Liver (tissue), 8 donors: ENCODE measurements at regions not wholly inside any gene's neighbourhood (a gene's known extent, or its start where the extent isn't known, plus 50 kb on each side); places are given as distances from the start of the nearest gene placed in this dataset.

Experiments used
- DNase-seq: peaks from one replicate; pipeline ENCODE4 v3.0.0-alpha.2; 2017; ENCODE audit warnings: low spot score
- H3K27ac ChIP-seq, 2 donors: one replicate each; pipeline ENCODE4 v1.7.0; 2013; ENCODE audit warnings: inconsistent platforms in 2 of 2, low read length in 2 of 2, control low read depth in 1 of 2, low read depth in 1 of 2, mild to moderate bottlenecking in 1 of 2
- H3K27me3 ChIP-seq, 4 donors: one replicate each; pipeline versions ENCODE4 v1.6.1 to v1.7.0; 2013; ENCODE audit warnings: low read length in 3 of 4, inconsistent platforms in 1 of 4, mild to moderate bottlenecking in 1 of 4, moderate library complexity in 1 of 4; ENCODE audit not compliant: control insufficient read depth in 4 of 4, insufficient read depth in 4 of 4
- H3K36me3 ChIP-seq, 4 donors: one replicate each; pipeline versions ENCODE4 v1.6.1 to v1.7.0; 2013; ENCODE audit warnings: low read length in 3 of 4, mild to moderate bottlenecking in 3 of 4, low read depth in 1 of 4, moderate library complexity in 1 of 4; ENCODE audit not compliant: control insufficient read depth in 4 of 4, insufficient read depth in 3 of 4
- H3K4me1 ChIP-seq, 4 donors: one replicate each; pipeline versions ENCODE4 v1.6.1 to v1.7.0; 2013; ENCODE audit warnings: low read length in 3 of 4, mild to moderate bottlenecking in 3 of 4, moderate library complexity in 1 of 4; ENCODE audit not compliant: control insufficient read depth in 4 of 4, insufficient read depth in 4 of 4
- H3K4me3 ChIP-seq, 3 donors: one replicate each; pipeline versions ENCODE4 v1.6.1 to v1.7.0; 2013; ENCODE audit warnings: low read length in 3 of 3, control low read depth in 1 of 3, low read depth in 1 of 3, mild to moderate bottlenecking in 1 of 3
- H3K9ac ChIP-seq, 2 donors: one replicate each; pipeline ENCODE4 v1.7.0; 2013; ENCODE audit warnings: low read length in 2 of 2, mild to moderate bottlenecking in 2 of 2, moderate library complexity in 2 of 2, control low read depth in 1 of 2, low read depth in 1 of 2
- H3K9me3 ChIP-seq, 4 donors: one replicate each; pipeline versions ENCODE4 v1.6.1 to v1.7.0; 2013; ENCODE audit warnings: low read length in 3 of 4; ENCODE audit not compliant: control insufficient read depth in 4 of 4
- EGR1 ChIP-seq, 2 donors: IDR thresholded peaks; 2 replicates each; pipeline ENCODE4 v1.6.1; 2016 to 2018; ENCODE audit warnings: antibody characterized with exemption in 2 of 2, low read depth in 2 of 2
- FOXA1 ChIP-seq: IDR thresholded peaks from 2 replicates; pipeline ENCODE4 v1.6.1; 2016; ENCODE audit warnings: antibody characterized with exemption
- FOXA2 ChIP-seq: IDR thresholded peaks from 2 replicates; pipeline ENCODE4 v1.6.1; 2016; ENCODE audit warnings: antibody characterized with exemption
- GABPA ChIP-seq, 2 donors: IDR thresholded peaks in 1 of 2; conservative IDR thresholded peaks in 1 of 2; 2 replicates each; pipeline ENCODE4 v1.6.1; 2016; ENCODE audit warnings: antibody characterized with exemption in 2 of 2, mild to moderate bottlenecking in 1 of 2, moderate library complexity in 1 of 2
- HNF4A ChIP-seq, 2 donors: conservative IDR thresholded peaks; 2 replicates each; pipeline ENCODE4 v1.6.1; 2016; ENCODE audit warnings: antibody characterized with exemption in 2 of 2, mild to moderate bottlenecking in 2 of 2
- HNF4G ChIP-seq: IDR thresholded peaks from 2 replicates; pipeline ENCODE4 v1.6.1; 2016; ENCODE audit warnings: antibody characterized with exemption
- NR2F2 ChIP-seq: IDR thresholded peaks from 2 replicates; pipeline ENCODE4 v1.6.1; 2016; ENCODE audit warnings: antibody characterized with exemption
- RAD21 ChIP-seq, 2 donors: IDR thresholded peaks; 2 replicates each; pipeline ENCODE4 v1.6.1; 2016; ENCODE audit warnings: antibody characterized with exemption in 2 of 2, mild to moderate bottlenecking in 2 of 2
- RXRA ChIP-seq, 2 donors: IDR thresholded peaks; 2 replicates each; pipeline ENCODE4 v1.6.1; 2017 to 2018; ENCODE audit warnings: antibody characterized with exemption in 2 of 2, mild to moderate bottlenecking in 1 of 2
- SP1 ChIP-seq: IDR thresholded peaks from 2 replicates; pipeline ENCODE4 v1.6.1; 2018; ENCODE audit warnings: antibody characterized with exemption, mild to moderate bottlenecking
- TAF1 ChIP-seq: conservative IDR thresholded peaks from 2 replicates; pipeline ENCODE4 v1.6.1; 2016; ENCODE audit warnings: antibody characterized with exemption, mild to moderate bottlenecking
- YY1 ChIP-seq: IDR thresholded peaks from 2 replicates; pipeline ENCODE4 v1.6.1; 2016; ENCODE audit warnings: antibody characterized with exemption, mild to moderate bottlenecking
- WGBS: extraction: QIAGEN DNeasy Blood & Tissue Kit; methylation state at CpG from one replicate; pipeline ENCODE4 v1.1.7; 2013; 5-methylcytosine and 5-hydroxymethylcytosine counted together
- TF ChIP-seq, protein P1 (sequence below): IDR thresholded peaks from 2 replicates; pipeline ENCODE4 v1.6.1; 2016; ENCODE audit warnings: antibody characterized with exemption
- TF ChIP-seq, protein P2 (sequence below): IDR thresholded peaks from 2 replicates; pipeline ENCODE4 v1.6.1; 2016; ENCODE audit warnings: antibody characterized with exemption
- TF ChIP-seq, protein P3 (sequence below): fragments of 150-350 bp; IDR thresholded peaks from 2 replicates; pipeline ENCODE4 v1.5.1; 2017; ENCODE audit warnings: improper control_type of control experiment, low read depth, low read length; ENCODE audit not compliant: missing input control
- TF ChIP-seq, protein P4 (sequence below): IDR thresholded peaks from 2 replicates; pipeline ENCODE4 v1.6.1; 2016; ENCODE audit warnings: antibody characterized with exemption
- TF ChIP-seq, protein P5 (sequence below): IDR thresholded peaks from 2 replicates; pipeline ENCODE4 v1.6.1; 2016; ENCODE audit warnings: antibody characterized with exemption, mild to moderate bottlenecking
- donor health status: healthy.
- donor health status: healthy.
- donor health status: healthy.
- donor health status: healthy.
- donor health status: healthy.

DNA sequence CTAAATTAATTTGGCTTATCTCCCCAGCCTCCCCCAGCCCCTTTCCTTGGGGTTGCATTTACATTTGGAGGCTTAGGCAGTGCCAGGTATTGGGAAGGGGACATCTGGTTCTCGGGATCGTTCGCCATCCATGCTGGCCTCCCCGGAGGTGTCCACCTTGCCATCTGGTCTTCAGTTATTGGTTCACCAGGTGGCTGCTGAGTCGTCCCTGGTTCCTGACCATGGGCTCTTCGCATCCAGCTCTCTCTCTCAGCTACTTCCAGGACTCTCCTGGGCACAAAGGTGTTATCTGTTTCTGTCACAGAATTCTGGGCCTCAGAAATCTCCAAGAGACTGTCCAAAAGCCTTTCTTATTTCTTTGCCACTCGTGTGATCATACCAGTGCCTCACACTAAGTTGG, 75.4 kb upstream of the SCOC start:
- TF ChIP-seq, protein P1, sequence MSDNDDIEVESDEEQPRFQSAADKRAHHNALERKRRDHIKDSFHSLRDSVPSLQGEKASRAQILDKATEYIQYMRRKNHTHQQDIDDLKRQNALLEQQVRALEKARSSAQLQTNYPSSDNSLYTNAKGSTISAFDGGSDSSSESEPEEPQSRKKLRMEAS: no peak
- TF ChIP-seq FOXA1 (no peak), YY1 (no peak), GABPA (IDR thresholded peaks at IDR 0.05 in 1 of 2, conservative IDR thresholded peaks at IDR 0.05 in 1 of 2) (no peak), SP1 (no peak), EGR1 (IDR thresholded peaks at IDR 0.05; ENCODE audit: low read depth in 2 of 2) (no peak), NR2F2 (no peak), RAD21 (IDR thresholded peaks at IDR 0.05) (no peak), FOXA2 (no peak), RXRA (IDR thresholded peaks at IDR 0.05) (no peak), HNF4G (no peak)
- TF ChIP-seq, protein P2, sequence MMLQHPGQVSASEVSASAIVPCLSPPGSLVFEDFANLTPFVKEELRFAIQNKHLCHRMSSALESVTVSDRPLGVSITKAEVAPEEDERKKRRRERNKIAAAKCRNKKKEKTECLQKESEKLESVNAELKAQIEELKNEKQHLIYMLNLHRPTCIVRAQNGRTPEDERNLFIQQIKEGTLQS: no peak
- TF ChIP-seq, protein P3, sequence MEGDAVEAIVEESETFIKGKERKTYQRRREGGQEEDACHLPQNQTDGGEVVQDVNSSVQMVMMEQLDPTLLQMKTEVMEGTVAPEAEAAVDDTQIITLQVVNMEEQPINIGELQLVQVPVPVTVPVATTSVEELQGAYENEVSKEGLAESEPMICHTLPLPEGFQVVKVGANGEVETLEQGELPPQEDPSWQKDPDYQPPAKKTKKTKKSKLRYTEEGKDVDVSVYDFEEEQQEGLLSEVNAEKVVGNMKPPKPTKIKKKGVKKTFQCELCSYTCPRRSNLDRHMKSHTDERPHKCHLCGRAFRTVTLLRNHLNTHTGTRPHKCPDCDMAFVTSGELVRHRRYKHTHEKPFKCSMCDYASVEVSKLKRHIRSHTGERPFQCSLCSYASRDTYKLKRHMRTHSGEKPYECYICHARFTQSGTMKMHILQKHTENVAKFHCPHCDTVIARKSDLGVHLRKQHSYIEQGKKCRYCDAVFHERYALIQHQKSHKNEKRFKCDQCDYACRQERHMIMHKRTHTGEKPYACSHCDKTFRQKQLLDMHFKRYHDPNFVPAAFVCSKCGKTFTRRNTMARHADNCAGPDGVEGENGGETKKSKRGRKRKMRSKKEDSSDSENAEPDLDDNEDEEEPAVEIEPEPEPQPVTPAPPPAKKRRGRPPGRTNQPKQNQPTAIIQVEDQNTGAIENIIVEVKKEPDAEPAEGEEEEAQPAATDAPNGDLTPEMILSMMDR: no peak
- TF ChIP-seq, protein P4, sequence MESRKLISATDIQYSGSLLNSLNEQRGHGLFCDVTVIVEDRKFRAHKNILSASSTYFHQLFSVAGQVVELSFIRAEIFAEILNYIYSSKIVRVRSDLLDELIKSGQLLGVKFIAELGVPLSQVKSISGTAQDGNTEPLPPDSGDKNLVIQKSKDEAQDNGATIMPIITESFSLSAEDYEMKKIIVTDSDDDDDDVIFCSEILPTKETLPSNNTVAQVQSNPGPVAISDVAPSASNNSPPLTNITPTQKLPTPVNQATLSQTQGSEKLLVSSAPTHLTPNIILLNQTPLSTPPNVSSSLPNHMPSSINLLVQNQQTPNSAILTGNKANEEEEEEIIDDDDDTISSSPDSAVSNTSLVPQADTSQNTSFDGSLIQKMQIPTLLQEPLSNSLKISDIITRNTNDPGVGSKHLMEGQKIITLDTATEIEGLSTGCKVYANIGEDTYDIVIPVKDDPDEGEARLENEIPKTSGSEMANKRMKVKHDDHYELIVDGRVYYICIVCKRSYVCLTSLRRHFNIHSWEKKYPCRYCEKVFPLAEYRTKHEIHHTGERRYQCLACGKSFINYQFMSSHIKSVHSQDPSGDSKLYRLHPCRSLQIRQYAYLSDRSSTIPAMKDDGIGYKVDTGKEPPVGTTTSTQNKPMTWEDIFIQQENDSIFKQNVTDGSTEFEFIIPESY: no peak
- TF ChIP-seq, protein P5, sequence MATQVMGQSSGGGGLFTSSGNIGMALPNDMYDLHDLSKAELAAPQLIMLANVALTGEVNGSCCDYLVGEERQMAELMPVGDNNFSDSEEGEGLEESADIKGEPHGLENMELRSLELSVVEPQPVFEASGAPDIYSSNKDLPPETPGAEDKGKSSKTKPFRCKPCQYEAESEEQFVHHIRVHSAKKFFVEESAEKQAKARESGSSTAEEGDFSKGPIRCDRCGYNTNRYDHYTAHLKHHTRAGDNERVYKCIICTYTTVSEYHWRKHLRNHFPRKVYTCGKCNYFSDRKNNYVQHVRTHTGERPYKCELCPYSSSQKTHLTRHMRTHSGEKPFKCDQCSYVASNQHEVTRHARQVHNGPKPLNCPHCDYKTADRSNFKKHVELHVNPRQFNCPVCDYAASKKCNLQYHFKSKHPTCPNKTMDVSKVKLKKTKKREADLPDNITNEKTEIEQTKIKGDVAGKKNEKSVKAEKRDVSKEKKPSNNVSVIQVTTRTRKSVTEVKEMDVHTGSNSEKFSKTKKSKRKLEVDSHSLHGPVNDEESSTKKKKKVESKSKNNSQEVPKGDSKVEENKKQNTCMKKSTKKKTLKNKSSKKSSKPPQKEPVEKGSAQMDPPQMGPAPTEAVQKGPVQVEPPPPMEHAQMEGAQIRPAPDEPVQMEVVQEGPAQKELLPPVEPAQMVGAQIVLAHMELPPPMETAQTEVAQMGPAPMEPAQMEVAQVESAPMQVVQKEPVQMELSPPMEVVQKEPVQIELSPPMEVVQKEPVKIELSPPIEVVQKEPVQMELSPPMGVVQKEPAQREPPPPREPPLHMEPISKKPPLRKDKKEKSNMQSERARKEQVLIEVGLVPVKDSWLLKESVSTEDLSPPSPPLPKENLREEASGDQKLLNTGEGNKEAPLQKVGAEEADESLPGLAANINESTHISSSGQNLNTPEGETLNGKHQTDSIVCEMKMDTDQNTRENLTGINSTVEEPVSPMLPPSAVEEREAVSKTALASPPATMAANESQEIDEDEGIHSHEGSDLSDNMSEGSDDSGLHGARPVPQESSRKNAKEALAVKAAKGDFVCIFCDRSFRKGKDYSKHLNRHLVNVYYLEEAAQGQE: no peak
- Histone ChIP-seq H3K4me3 (no peak overlapping the region), H3K9ac (no peak overlapping the region), H3K27ac (no peak overlapping the region), H3K9me3 (no peaks in the 10 kb centered on the region), H3K27me3 (no peaks in the 10 kb centered on the region), H3K4me1 (peaks cover 0 to 2% (median 0%) of the 10 kb centered on the region in 4 donors), H3K36me3 (no peaks in the 10 kb centered on the region)
- DNase-seq: no peak
- 94% methylated on average over 7 of the region's 7 CpGs for WGBS

DNA sequence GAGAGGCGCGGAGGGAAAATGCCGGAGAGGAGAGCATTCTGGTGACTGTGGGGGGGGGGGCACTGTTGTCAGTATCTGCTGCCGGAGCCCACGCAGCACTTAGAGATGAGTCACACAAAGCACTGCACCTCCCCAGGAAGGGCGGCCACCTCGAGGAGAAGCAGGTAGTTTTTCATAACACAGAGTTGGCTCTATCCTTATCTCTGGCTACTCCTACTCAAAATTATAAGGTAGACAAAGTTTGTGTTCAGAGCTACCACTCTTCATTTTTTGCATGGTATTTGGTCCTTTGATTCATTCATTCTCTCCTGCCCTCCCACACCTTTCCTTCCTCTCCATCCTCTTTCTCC, 76.2 kb upstream of the SCOC start:
- no peak overlapping the region for H3K4me3 ChIP-seq
- WGBS: 50% methylated on average over 7 of the region's 7 CpGs
- H3K9me3 ChIP-seq: no peaks in the 10 kb centered on the region
- no peaks in the 10 kb centered on the region for H3K36me3 ChIP-seq
- H3K27me3 ChIP-seq: no peaks in the 10 kb centered on the region
- H3K4me1 ChIP-seq: peaks cover 0 to 2% (median 0%) of the 10 kb centered on the region in 4 donors
- H3K27ac ChIP-seq: no peak overlapping the region
- no peak for DNase-seq
- no peak overlapping the region for H3K9ac ChIP-seq
- TF ChIP-seq GABPA (IDR thresholded peaks at IDR 0.05 in 1 of 2, conservative IDR thresholded peaks at IDR 0.05 in 1 of 2) (no peak), EGR1 (IDR thresholded peaks at IDR 0.05; ENCODE audit: low read depth in 2 of 2) (no peak), HNF4G (no peak), YY1 (no peak), HNF4A (conservative IDR thresholded peaks at IDR 0.05) (no peak), FOXA1 (no peak), TAF1 (no peak), RAD21 (IDR thresholded peaks at IDR 0.05) (no peak), FOXA2 (no peak)
- TF ChIP-seq, protein P2: no peak
- TF ChIP-seq, protein P3: no peak
- TF ChIP-seq, protein P1: no peak
- TF ChIP-seq, protein P5: no peak
